CD4-positive, CD25-positive, alpha-beta regulatory T cell (primary cell): ENCODE measurements at regions not wholly inside any gene's neighbourhood (a gene's known extent, or its start where the extent isn't known, plus 50 kb on each side); places are given as distances from the start of the nearest gene placed in this dataset.

Source experiments
- ATAC-seq, 2 donors: fragments of 150-1000 bp; cut with Tn5 transposase; one replicate each; pipeline ENCODE4 v1.10.0; 2021; ENCODE audit warnings: low read depth in 2 of 2, moderate number of reproducible peaks in 2 of 2, moderate library complexity in 1 of 2
- DNase-seq, 3 donors: peaks; one replicate each; pipeline versions ENCODE4 v3.0.0 to v3.0.0-alpha.2; 2012 to 2022; ENCODE audit warnings: mixed read lengths in 1 of 3
- H3K27ac ChIP-seq: one replicate; pipeline ENCODE4 v1.7.0; 2013; ENCODE audit warnings: mild to moderate bottlenecking, low read length; ENCODE audit not compliant: insufficient read depth, poor library complexity, severe bottlenecking
- H3K27me3 ChIP-seq: one replicate; pipeline ENCODE4 v1.7.0; 2013; ENCODE audit warnings: low read length; ENCODE audit not compliant: control insufficient read depth, insufficient read depth
- H3K36me3 ChIP-seq: one replicate; pipeline ENCODE4 v1.7.0; 2013; ENCODE audit warnings: mild to moderate bottlenecking, low read length, moderate library complexity; ENCODE audit not compliant: control insufficient read depth, insufficient read depth
- H3K4me1 ChIP-seq: 2 replicates; pipeline ENCODE4 v1.7.0; 2013; ENCODE audit warnings: mild to moderate bottlenecking, low read length; ENCODE audit not compliant: insufficient read depth, control insufficient read depth, poor library complexity, severe bottlenecking
- H3K4me3 ChIP-seq: one replicate; pipeline ENCODE4 v1.7.0; 2013; ENCODE audit warnings: low read depth, mild to moderate bottlenecking, low read length, moderate library complexity
- H3K9me3 ChIP-seq, 2 experiments: 1 replicate in 1 of 2; 2 replicates in 1 of 2; pipeline ENCODE4 v1.7.0; 2013; ENCODE audit warnings: low read length in 2 of 2, mild to moderate bottlenecking in 1 of 2, moderate library complexity in 1 of 2; ENCODE audit not compliant: control insufficient read depth in 2 of 2
- H3K27ac Mint-ChIP-seq, 3 donors: one replicate each; pipeline ENCODE4 v1.8.0; 2020 to 2022; ENCODE audit warnings: mild to moderate bottlenecking in 3 of 3, mixed read lengths in 3 of 3, moderate library complexity in 2 of 3
- H3K27me3 Mint-ChIP-seq: one replicate; pipeline ENCODE4 v1.8.0; 2022; ENCODE audit warnings: mild to moderate bottlenecking, mixed read lengths
- H3K36me3 Mint-ChIP-seq: one replicate; pipeline ENCODE4 v1.8.0; 2020; ENCODE audit warnings: mixed read lengths
- H3K4me1 Mint-ChIP-seq, 4 donors: one replicate each; pipeline ENCODE4 v1.8.0; 2020 to 2022; ENCODE audit warnings: mixed read lengths in 4 of 4, mild to moderate bottlenecking in 1 of 4
- H3K4me3 Mint-ChIP-seq, 4 donors: one replicate each; pipeline ENCODE4 v1.8.0; 2020 to 2022; ENCODE audit warnings: mild to moderate bottlenecking in 4 of 4, mixed read lengths in 4 of 4, moderate library complexity in 3 of 4
- H3K9me3 Mint-ChIP-seq, 7 donors: one replicate each; pipeline ENCODE4 v1.8.0; 2020 to 2022; ENCODE audit warnings: mixed read lengths in 7 of 7, mild to moderate bottlenecking in 3 of 7, moderate library complexity in 2 of 7

DNA sequence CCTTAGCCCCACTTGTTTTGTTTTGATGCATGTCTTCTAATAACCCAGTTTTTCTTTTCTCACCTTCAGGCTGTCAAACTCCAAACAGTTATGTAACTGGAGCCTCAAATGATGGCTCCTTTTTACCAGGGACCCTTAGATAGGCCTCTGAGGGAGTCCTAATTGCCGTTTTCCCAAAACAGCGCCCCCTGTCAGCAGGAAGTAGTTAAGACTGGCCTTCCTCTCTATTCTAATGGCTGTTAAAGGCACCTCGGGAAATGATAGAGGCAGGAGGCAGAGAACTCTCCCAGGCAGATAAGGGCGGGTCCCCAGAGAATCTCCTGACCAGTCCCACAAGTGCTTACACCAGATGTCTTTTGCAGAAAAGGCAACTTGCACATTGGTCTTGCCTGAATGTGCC lies 123.2 kb downstream of the KCNS3 start:
- no peaks in the 10 kb centered on the region for H3K9me3 ChIP-seq
- DNase-seq (no peak), ATAC-seq (no peak)
- no peaks in the 10 kb centered on the region for H3K27me3 Mint-ChIP-seq
- H3K36me3 ChIP-seq: no peaks in the 10 kb centered on the region
- H3K36me3 Mint-ChIP-seq: no peaks in the 10 kb centered on the region
- no peaks in the 10 kb centered on the region for H3K4me1 Mint-ChIP-seq
- no peaks in the 10 kb centered on the region for H3K27me3 ChIP-seq
- no peaks in the 10 kb centered on the region for H3K4me1 ChIP-seq
- H3K27ac ChIP-seq: no peak overlapping the region
- H3K27ac Mint-ChIP-seq: no peak overlapping the region
- H3K9me3 Mint-ChIP-seq: peaks cover 0 to 11% (median 0%) of the 10 kb centered on the region in 7 donors
- no peak overlapping the region for H3K4me3 ChIP-seq
- no peak overlapping the region for H3K4me3 Mint-ChIP-seq

DNA sequence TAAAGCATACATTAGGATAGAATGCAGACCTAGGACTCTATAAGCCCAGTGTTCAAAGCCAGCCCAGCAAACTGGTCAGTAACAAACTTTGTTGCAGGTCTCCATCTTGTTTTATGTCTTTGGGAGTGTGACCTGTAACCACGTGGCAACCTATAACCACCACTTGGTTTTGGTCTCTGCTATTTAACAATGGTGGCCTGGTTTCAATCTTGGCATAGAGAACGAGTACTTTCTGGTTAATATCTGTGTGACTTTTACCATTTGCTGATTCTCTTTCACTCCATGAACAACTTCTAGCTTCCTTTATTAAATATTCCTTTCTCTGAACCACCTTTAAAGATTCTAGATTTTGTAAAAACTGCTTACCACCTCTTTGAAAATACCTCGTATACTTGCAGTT lies 118.5 kb downstream of the KCNS3 start:
- H3K27me3 ChIP-seq: no peaks in the 10 kb centered on the region
- H3K4me3 ChIP-seq: no peak overlapping the region
- ATAC-seq (no peak), DNase-seq (no peak)
- Mint-ChIP-seq H3K36me3 (no peaks in the 10 kb centered on the region), H3K27ac (no peak overlapping the region), H3K4me1 (no peaks in the 10 kb centered on the region), H3K4me3 (no peak overlapping the region), H3K9me3 (peaks cover 0 to 11% (median 1%) of the 10 kb centered on the region in 7 donors), H3K27me3 (no peaks in the 10 kb centered on the region)
- H3K27ac ChIP-seq: no peak overlapping the region
- no peaks in the 10 kb centered on the region for H3K36me3 ChIP-seq
- H3K9me3 ChIP-seq: no peaks in the 10 kb centered on the region
- no peaks in the 10 kb centered on the region for H3K4me1 ChIP-seq

DNA sequence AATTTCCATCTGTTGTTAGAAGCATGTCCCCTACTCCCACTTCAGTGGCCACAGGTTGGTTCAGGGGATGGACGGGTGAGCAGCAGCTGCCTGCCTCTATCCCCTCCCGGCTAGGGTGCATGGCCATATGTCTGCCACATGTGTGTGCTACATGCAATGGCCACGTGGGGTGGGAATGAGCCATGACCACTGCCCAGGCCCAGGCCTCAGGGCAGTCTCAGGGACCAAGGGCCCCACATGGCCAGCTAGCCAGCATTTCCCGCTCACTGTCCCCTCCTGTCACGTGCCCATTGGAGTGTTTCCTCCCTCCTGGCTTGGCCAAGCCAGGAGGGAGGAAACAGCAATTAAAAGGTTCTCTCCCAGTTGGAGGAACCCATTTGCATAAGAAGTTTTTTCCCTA lies 117.1 kb downstream of the KCNS3 start:
- Histone ChIP-seq H3K4me3 (no peak overlapping the region), H3K36me3 (no peaks in the 10 kb centered on the region), H3K27ac (no peak overlapping the region), H3K4me1 (no peaks in the 10 kb centered on the region), H3K9me3 (no peaks in the 10 kb centered on the region), H3K27me3 (no peaks in the 10 kb centered on the region)
- H3K9me3 Mint-ChIP-seq: peaks cover 0 to 11% (median 1%) of the 10 kb centered on the region in 7 donors
- H3K27me3 Mint-ChIP-seq: no peaks in the 10 kb centered on the region
- DNase-seq (no peak), ATAC-seq (no peak)
- no peaks in the 10 kb centered on the region for H3K36me3 Mint-ChIP-seq
- H3K4me3 Mint-ChIP-seq: no peak overlapping the region
- H3K4me1 Mint-ChIP-seq: no peaks in the 10 kb centered on the region
- H3K27ac Mint-ChIP-seq: no peak overlapping the region
